Keratinocyte (primary cell): ENCODE measurements at regions not wholly inside any gene's neighbourhood (a gene's known extent, or its start where the extent isn't known, plus 50 kb on each side); places are given as distances from the start of the nearest gene placed in this dataset.

Experiments
- DNase-seq: peaks from one replicate; pipeline ENCODE4 v3.0.0-alpha.2; 2011; ENCODE audit warnings: low read depth, missing footprints, low spot score
- FAIRE-seq: peaks from 2 replicates; lab custom pipeline; 2011; peaks lifted over from hg19 to GRCh38; lab: Jason Lieb, UNC
- H2AFZ ChIP-seq: 2 replicates; pipeline ENCODE4 v1.6.0; 2012; ENCODE audit warnings: low read length, control low read depth, inconsistent platforms; ENCODE audit not compliant: control insufficient read depth
- H3K27ac ChIP-seq: 2 replicates; pipeline ENCODE4 v1.5.1; 2011; ENCODE audit warnings: low read length; ENCODE audit not compliant: control insufficient read depth, insufficient read depth
- H3K27me3 ChIP-seq: 3 replicates; pipeline ENCODE4 v1.6.0; 2011; ENCODE audit warnings: low read length; ENCODE audit not compliant: control insufficient read depth, insufficient read depth; ENCODE audit errors: extremely low read depth
- H3K36me3 ChIP-seq, 2 experiments: 2 replicates in 1 of 2; 3 replicates in 1 of 2; pipeline ENCODE4 v1.5.1; 2011; ENCODE audit warnings: low read length in 2 of 2, mild to moderate bottlenecking in 1 of 2; ENCODE audit not compliant: control insufficient read depth in 2 of 2, insufficient read depth in 2 of 2; ENCODE audit errors: extremely low read depth in 1 of 2
- H3K4me1 ChIP-seq: 3 replicates; pipeline ENCODE4 v1.5.1; 2011; ENCODE audit warnings: low read length; ENCODE audit not compliant: control insufficient read depth, insufficient read depth; ENCODE audit errors: extremely low read depth
- H3K4me2 ChIP-seq: 3 replicates; pipeline ENCODE4 v1.6.0; 2011; ENCODE audit warnings: low read depth, low read length; ENCODE audit not compliant: control insufficient read depth, insufficient read depth; ENCODE audit errors: extremely low read depth
- H3K4me3 ChIP-seq, 3 experiments: fragments of 200-600 bp in 1 of 3; sonication (generic) in 1 of 3; 2 replicates in 2 of 3; 3 replicates in 1 of 3; pipeline ENCODE4 v1.5.1; 2011 to 2016; ENCODE audit warnings: low read length in 3 of 3, mild to moderate bottlenecking in 3 of 3, control low read depth in 2 of 3, inconsistent platforms in 1 of 3, low read depth in 1 of 3, mixed read lengths in 1 of 3, mixed run types in 1 of 3, moderate library complexity in 1 of 3; ENCODE audit not compliant: control insufficient read depth in 2 of 3, insufficient read depth in 2 of 3; ENCODE audit errors: extremely low read depth in 1 of 3
- H3K79me2 ChIP-seq: 2 replicates; pipeline ENCODE4 v1.6.0; 2012; ENCODE audit warnings: low read length; ENCODE audit not compliant: control insufficient read depth, insufficient read depth
- H3K9ac ChIP-seq: 3 replicates; pipeline ENCODE4 v1.6.0; 2011; ENCODE audit warnings: low read length; ENCODE audit not compliant: control insufficient read depth, insufficient read depth; ENCODE audit errors: extremely low read depth
- H3K9me1 ChIP-seq: 3 replicates; pipeline ENCODE4 v1.6.0; 2011; ENCODE audit warnings: low read length; ENCODE audit not compliant: control insufficient read depth, insufficient read depth; ENCODE audit errors: extremely low read depth
- H3K9me3 ChIP-seq: 2 replicates; pipeline ENCODE4 v1.5.1; 2012; ENCODE audit warnings: low read depth, low read length; ENCODE audit not compliant: control insufficient read depth
- H4K20me1 ChIP-seq: 3 replicates; pipeline ENCODE4 v1.6.0; 2011; ENCODE audit warnings: low read length; ENCODE audit not compliant: control insufficient read depth, insufficient read depth; ENCODE audit errors: extremely low read depth
- EZH2 ChIP-seq: IDR thresholded peaks from one replicate; pipeline ENCODE4 v1.6.1; 2012; ENCODE audit warnings: inconsistent platforms, mild to moderate bottlenecking, low read length, moderate library complexity
- dilution Hi-C: fragments of 300-500 bp; cut with MboI; formaldehyde crosslinking; loops from one replicate; pipeline ENCODE4 v1.7.0; 2020; ENCODE audit warnings: low sequenced_read_pairs; ENCODE audit not compliant: extremely low pct_ligation_motif_present
- TF ChIP-seq, protein P1 (sequence below), 3 experiments: IDR thresholded peaks in 1 of 3; conservative IDR thresholded peaks in 1 of 3; optimal IDR thresholded peaks in 1 of 3; 2 replicates in 2 of 3; 3 replicates in 1 of 3; pipeline versions ENCODE3 to v1.5.1; 2011; ENCODE audit warnings: low read length in 3 of 3, mild to moderate bottlenecking in 3 of 3, moderate library complexity in 2 of 3, control low read depth in 1 of 3, inconsistent platforms in 1 of 3; ENCODE audit not compliant: insufficient read depth in 2 of 3; ENCODE audit errors: extremely low read depth in 1 of 3

DNA sequence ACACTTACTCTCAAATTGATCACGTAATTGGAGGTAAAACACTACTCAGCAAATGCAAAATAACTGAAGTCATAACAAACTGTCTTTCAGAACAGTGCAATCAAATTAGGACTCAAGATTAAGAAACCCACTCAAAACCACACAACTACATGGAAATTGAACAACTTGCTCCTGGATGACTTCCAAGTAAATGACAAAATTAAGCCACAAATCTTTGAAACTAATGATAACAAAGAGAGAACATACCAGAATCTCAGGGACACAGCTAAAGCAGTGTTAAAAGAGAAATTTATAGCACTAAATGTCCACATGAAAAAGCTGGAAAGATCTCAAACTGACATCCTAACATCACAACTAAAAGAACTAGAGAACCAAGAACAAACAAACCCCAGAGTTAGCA is 540.5 kb upstream of the CDH18 start:
- Histone ChIP-seq H3K9me1 (no peaks in the 10 kb centered on the region), H3K4me3 (no peak overlapping the region), H3K27me3 (no peaks in the 10 kb centered on the region), H3K4me2 (no peak overlapping the region), H3K4me1 (no peaks in the 10 kb centered on the region), H3K36me3 (no peaks in the 10 kb centered on the region), H3K9me3 (no peaks in the 10 kb centered on the region), H4K20me1 (no peaks in the 10 kb centered on the region), H3K27ac (no peak overlapping the region), H2AFZ (no peak overlapping the region), H3K9ac (no peak overlapping the region), H3K79me2 (no peaks in the 10 kb centered on the region)
- FAIRE-seq (no peak), DNase-seq (no peak)
- dilution Hi-C loops, result no loop called here
- TF ChIP-seq, protein P1, sequence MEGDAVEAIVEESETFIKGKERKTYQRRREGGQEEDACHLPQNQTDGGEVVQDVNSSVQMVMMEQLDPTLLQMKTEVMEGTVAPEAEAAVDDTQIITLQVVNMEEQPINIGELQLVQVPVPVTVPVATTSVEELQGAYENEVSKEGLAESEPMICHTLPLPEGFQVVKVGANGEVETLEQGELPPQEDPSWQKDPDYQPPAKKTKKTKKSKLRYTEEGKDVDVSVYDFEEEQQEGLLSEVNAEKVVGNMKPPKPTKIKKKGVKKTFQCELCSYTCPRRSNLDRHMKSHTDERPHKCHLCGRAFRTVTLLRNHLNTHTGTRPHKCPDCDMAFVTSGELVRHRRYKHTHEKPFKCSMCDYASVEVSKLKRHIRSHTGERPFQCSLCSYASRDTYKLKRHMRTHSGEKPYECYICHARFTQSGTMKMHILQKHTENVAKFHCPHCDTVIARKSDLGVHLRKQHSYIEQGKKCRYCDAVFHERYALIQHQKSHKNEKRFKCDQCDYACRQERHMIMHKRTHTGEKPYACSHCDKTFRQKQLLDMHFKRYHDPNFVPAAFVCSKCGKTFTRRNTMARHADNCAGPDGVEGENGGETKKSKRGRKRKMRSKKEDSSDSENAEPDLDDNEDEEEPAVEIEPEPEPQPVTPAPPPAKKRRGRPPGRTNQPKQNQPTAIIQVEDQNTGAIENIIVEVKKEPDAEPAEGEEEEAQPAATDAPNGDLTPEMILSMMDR (optimal IDR thresholded peaks at IDR 0.05 in 1 of 3, IDR thresholded peaks at IDR 0.05 in 1 of 3, conservative IDR thresholded peaks at IDR 0.05 in 1 of 3; ENCODE audit: extremely low read depth in 1 of 3, insufficient read depth in 2 of 3, low read length in 3 of 3), result no peak
- no peak for TF ChIP-seq EZH2

DNA sequence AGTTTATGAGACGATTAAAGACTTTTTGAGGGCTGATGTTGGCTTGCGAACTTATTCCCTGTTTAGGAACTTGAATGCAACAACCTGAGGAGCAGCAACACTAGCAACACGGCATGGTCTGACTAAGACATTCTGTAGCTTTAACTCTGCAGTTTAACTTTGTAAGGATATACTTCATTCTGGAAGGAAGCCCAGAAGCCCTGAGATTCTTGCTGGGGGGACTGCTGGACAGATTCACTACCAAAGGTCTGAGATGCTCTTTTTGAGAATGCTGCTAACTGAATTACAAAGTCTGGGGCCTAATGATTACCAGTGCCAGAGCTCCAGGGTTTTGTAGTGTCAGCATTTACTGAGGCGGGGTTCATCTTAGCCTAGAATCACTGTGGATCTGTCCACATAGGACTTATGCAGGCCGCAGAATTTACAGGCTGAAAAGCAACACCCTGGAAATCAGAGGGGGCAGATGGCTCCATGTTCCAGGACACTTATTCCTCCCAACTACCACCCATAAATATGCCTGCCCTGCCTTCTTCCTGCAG is 537.1 kb upstream of the CDH18 start:
- Histone ChIP-seq H3K79me2 (no peaks in the 10 kb centered on the region), H3K4me3 (no peak overlapping the region), H3K4me1 (no peaks in the 10 kb centered on the region), H3K36me3 (no peaks in the 10 kb centered on the region), H4K20me1 (no peaks in the 10 kb centered on the region), H3K4me2 (no peak overlapping the region), H3K9me3 (no peaks in the 10 kb centered on the region), H3K27ac (no peak overlapping the region), H2AFZ (no peak overlapping the region), H3K9ac (no peak overlapping the region), H3K9me1 (no peaks in the 10 kb centered on the region), H3K27me3 (no peaks in the 10 kb centered on the region)
- no peak for DNase-seq
- FAIRE-seq, result no peak
- dilution Hi-C loops, result no loop called here
- TF ChIP-seq, protein P1 (optimal IDR thresholded peaks at IDR 0.05 in 1 of 3, IDR thresholded peaks at IDR 0.05 in 1 of 3, conservative IDR thresholded peaks at IDR 0.05 in 1 of 3; ENCODE audit: extremely low read depth in 1 of 3, insufficient read depth in 2 of 3, low read length in 3 of 3), result no peak
- TF ChIP-seq EZH2, result no peak
